ENCODE measurements at regions not wholly inside any gene's neighbourhood (a gene's known extent, or its start where the extent isn't known, plus 50 kb on each side); places are given as distances from the start of the nearest gene placed in this dataset.

DNA sequence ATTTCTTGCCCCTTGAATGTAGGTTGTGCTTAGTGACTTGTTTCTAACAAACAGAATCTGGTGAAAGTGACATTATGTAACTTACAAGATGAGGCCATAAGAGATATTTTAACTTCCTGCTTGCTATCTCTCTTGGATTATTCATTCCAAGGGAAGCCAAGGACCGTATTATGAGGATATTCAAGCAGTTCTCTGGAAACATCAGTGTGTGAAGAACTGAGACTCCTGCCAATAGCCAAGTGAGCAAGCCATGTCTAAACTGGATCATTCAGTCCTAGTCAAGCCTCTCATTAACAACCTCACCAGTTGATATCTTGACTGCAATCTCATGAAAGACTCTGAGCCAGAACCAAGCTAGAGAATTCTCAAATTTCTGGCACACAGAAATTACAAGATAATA is 765.1 kb upstream of the SLC8A1 start:
- Histone ChIP-seq H3K4me3 (no peak overlapping the region), H3K9me3 (no peaks in the 10 kb centered on the region), H3K27me3 (no peaks in the 10 kb centered on the region), H3K4me1 (no peaks in the 10 kb centered on the region), H3K27ac (no peak overlapping the region), H3K36me3 (no peaks in the 10 kb centered on the region)
- 67 to 69% methylated on average over 1 of the region's 1 CpG for WGBS, 2 donors
- intact Hi-C loops (cut with DNase I) = no loop called here
- DNase-seq = no peak
- TF ChIP-seq POLR2A (IDR thresholded peaks at IDR 0.05) (no peak), POLR2AphosphoS5 (IDR thresholded peaks at IDR 0.05) (no peak), EP300 (IDR thresholded peaks at IDR 0.05) (no peak)
- TF ChIP-seq, protein P1, sequence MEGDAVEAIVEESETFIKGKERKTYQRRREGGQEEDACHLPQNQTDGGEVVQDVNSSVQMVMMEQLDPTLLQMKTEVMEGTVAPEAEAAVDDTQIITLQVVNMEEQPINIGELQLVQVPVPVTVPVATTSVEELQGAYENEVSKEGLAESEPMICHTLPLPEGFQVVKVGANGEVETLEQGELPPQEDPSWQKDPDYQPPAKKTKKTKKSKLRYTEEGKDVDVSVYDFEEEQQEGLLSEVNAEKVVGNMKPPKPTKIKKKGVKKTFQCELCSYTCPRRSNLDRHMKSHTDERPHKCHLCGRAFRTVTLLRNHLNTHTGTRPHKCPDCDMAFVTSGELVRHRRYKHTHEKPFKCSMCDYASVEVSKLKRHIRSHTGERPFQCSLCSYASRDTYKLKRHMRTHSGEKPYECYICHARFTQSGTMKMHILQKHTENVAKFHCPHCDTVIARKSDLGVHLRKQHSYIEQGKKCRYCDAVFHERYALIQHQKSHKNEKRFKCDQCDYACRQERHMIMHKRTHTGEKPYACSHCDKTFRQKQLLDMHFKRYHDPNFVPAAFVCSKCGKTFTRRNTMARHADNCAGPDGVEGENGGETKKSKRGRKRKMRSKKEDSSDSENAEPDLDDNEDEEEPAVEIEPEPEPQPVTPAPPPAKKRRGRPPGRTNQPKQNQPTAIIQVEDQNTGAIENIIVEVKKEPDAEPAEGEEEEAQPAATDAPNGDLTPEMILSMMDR (IDR thresholded peaks at IDR 0.05) = no peak

DNA sequence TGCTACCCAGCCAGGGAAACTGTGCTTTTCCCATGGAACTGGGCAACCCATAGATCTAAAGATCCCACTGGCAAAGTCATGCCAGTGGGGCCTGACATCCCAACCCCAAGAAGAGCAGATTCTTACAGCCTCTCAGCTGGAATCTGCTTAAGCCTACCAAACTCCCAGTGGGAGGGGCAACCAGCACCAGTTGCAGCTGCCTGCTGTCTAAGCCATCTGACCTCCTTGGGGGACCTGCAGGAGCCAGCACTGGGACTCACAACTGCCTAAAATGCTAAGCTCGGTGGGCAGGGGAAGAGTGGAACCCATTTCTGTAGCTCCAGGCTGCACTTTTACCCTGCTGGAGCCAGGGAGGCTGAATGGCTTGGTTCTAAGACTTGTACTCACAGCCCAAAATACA is 770.7 kb upstream of the SLC8A1 start:
- Histone ChIP-seq H3K36me3 (no peaks in the 10 kb centered on the region), H3K9me3 (no peaks in the 10 kb centered on the region), H3K4me1 (no peaks in the 10 kb centered on the region), H3K27me3 (no peaks in the 10 kb centered on the region), H3K27ac (no peak overlapping the region), H3K4me3 (no peak overlapping the region)
- DNase-seq = no peak
- 25 to 80% methylated on average over 1 of the region's 1 CpG for WGBS, 2 donors
- TF ChIP-seq EP300 (IDR thresholded peaks at IDR 0.05) (no peak), POLR2AphosphoS5 (IDR thresholded peaks at IDR 0.05) (no peak), POLR2A (IDR thresholded peaks at IDR 0.05) (no peak)
- TF ChIP-seq, protein P1 (IDR thresholded peaks at IDR 0.05) = no peak
- intact Hi-C loops (cut with DNase I) = no loop called here

DNA sequence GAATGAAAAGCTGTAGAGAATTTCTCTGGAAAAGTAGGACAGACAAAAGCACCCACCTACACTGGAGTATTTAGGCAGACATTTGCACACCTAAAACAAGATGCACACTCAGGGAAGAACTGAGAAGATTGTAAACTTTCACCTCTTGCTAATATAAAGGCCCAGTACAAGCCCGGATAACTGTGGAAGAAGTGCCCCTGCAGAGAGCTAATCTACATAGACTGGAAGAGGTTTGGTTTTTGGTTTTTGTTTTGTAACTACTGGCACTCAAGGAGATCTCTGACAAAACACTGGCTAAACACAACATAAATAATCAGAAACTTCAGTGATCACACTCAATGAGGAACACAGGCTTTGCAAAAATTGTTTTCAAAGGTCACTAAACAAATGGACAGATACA is 782.2 kb upstream of the SLC8A1 start:
- no peak for DNase-seq

DNA sequence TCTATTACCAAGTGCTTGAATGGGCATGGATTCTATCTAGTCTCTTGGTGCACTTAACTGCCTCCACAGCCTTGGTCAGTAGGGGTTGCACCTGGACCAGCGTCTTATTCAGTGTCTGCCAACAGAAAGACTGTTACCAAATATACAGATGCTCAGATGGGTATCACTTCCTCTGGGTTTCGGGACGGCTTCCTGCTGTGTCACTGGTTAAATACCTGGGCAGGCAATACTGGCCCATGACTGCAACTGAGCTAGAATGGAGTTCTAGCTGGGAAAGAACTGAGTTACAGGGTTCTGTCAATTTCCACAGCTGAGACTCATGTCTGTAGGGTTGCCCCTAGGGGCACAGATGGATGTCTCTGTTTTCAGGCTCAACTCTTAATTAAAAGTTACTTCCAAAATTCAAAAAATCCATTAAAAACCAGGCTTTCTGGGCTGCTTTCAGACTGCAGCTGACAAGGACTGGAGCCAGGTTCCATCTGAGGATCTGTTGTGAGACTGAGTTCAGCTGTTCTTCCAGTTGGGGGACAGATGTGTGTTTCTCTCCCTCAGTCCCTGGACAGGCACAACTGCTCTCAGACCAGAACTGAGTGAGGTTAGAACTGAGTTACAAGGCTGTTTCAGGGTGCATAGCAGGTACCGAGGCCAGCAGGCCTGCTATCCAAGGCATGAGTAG is 789.6 kb upstream of the SLC8A1 start:
- Histone ChIP-seq H3K4me1 (no peaks in the 10 kb centered on the region), H3K27ac (no peak overlapping the region), H3K36me3 (no peaks in the 10 kb centered on the region), H3K4me3 (no peak overlapping the region), H3K27me3 (no peaks in the 10 kb centered on the region), H3K9me3 (peaks cover 0 to 2% (median 0%) of the 10 kb centered on the region in 4 donors)
- WGBS, 2 donors = 82 to 84% methylated on average over 4 of the region's 4 CpGs
- intact Hi-C loops (cut with DNase I) = no loop called here
- DNase-seq = no peak
- TF ChIP-seq, protein P1 (IDR thresholded peaks at IDR 0.05) = no peak
- TF ChIP-seq POLR2A (IDR thresholded peaks at IDR 0.05) (no peak), EP300 (IDR thresholded peaks at IDR 0.05) (no peak), POLR2AphosphoS5 (IDR thresholded peaks at IDR 0.05) (no peak)

More for the DNA sequence above, 782.2 kb upstream of the SLC8A1 start:
- WGBS, 2 donors = 22 to 59% methylated on average over 1 of the region's 1 CpG
- no peaks in the 10 kb centered on the region for H3K27me3 ChIP-seq
- TF ChIP-seq, protein P1 (IDR thresholded peaks at IDR 0.05) = no peak
- TF ChIP-seq POLR2A (IDR thresholded peaks at IDR 0.05) (no peak), POLR2AphosphoS5 (IDR thresholded peaks at IDR 0.05) (no peak), EP300 (IDR thresholded peaks at IDR 0.05) (no peak)
- intact Hi-C loops (cut with DNase I) = no loop called here
- H3K27ac ChIP-seq = no peak overlapping the region
- H3K4me3 ChIP-seq = no peak overlapping the region
- peaks cover 0 to 9% (median 0%) of the 10 kb centered on the region in 4 donors for H3K9me3 ChIP-seq
- H3K4me1 ChIP-seq = no peaks in the 10 kb centered on the region
- no peaks in the 10 kb centered on the region for H3K36me3 ChIP-seq

DNA sequence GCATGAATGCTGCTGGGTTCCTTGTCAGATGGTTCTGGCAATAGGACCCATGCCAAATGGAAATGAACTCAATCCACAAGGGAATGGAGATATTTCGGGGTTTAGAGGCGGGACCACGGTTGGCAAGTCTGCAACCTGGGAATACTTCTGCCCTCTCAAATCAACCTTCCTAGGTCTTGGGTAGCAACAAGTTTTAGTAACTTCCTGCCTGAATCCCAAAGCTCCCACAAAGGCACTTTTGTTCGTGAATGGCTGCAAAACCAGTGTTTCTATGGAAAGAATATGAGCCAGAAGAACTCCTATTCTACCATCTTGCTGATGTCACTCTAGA is 790.1 kb upstream of the SLC8A1 start:
- Histone ChIP-seq H3K27me3 (no peaks in the 10 kb centered on the region), H3K4me3 (no peak overlapping the region), H3K4me1 (no peaks in the 10 kb centered on the region), H3K27ac (no peak overlapping the region), H3K9me3 (peaks cover 0 to 2% (median 0%) of the 10 kb centered on the region in 4 donors), H3K36me3 (no peaks in the 10 kb centered on the region)
- intact Hi-C loops (cut with DNase I) = no loop called here
- 79 to 88% methylated on average over 4 of the region's 4 CpGs for WGBS, 2 donors
- TF ChIP-seq POLR2A (IDR thresholded peaks at IDR 0.05) (no peak), POLR2AphosphoS5 (IDR thresholded peaks at IDR 0.05) (no peak), EP300 (IDR thresholded peaks at IDR 0.05) (no peak)
- TF ChIP-seq, protein P1 (IDR thresholded peaks at IDR 0.05) = no peak
- DNase-seq = no peak

Measured in sigmoid colon (tissue), 6 donors.